ENCODE measurements at regions not wholly inside any gene's neighbourhood (a gene's known extent, or its start where the extent isn't known, plus 50 kb on each side); places are given as distances from the start of the nearest gene placed in this dataset.

DNA sequence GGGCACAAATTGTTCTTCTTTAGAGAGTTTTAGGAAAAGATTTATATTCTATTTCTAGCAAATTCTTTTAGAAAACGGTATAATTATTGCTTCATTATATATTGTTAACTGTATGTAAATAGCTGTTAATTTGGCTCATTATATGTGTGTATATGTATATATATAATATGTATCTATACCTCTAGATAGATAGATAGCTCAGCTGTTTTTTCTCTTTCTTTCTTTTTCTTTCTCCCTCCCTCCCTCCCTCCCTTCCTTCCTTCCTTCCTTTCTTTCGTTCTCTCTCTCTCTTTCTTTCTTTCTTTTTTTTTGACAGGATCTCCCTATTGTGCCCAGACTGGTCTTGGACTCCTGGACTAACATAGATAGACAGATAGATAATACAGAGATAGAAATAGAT is 1538.8 kb downstream of the PCDH7 start:
- no peak overlapping the region for H3K4me3 ChIP-seq (replicated peaks in 1 of 3; ENCODE audit: low read depth in 2 of 3, low read length in 3 of 3)
- H2AFZ ChIP-seq (ENCODE audit: insufficient read depth, low read depth, low read length, poor library complexity, severe bottlenecking): no peak overlapping the region
- H3K4me3 Mint-ChIP-seq: no peak overlapping the region
- H4K20me1 ChIP-seq (ENCODE audit: insufficient read depth, low read length): no peaks in the 10 kb centered on the region
- no peaks in the 10 kb centered on the region for H3K9me3 Mint-ChIP-seq
- H3K9ac ChIP-seq (ENCODE audit: insufficient read depth, low read length, poor library complexity, severe bottlenecking): no peak overlapping the region
- H3K4me1 ChIP-seq (ENCODE audit: control insufficient read depth in 1 of 2, insufficient read depth in 2 of 2, low read length in 2 of 2): no peaks in the 10 kb centered on the region
- H3K27ac Mint-ChIP-seq: no peak overlapping the region
- H3K4me1 Mint-ChIP-seq: no peaks in the 10 kb centered on the region
- no peak for DNase-seq
- H3K36me3 Mint-ChIP-seq: no peaks in the 10 kb centered on the region
- H3K4me2 ChIP-seq (replicated peaks; ENCODE audit: extremely low read depth, low read length, poor library complexity, severe bottlenecking): no peak overlapping the region
- intact Hi-C loops (cut with micrococcal nuclease): no loop called here
- no peaks in the 10 kb centered on the region for H3K27me3 ChIP-seq (ENCODE audit: control insufficient read depth in 2 of 2, insufficient read depth in 2 of 2, low read length in 2 of 2)
- no peaks in the 10 kb centered on the region for H3K79me2 ChIP-seq (ENCODE audit: insufficient read depth, low read length)
- no peaks in the 10 kb centered on the region for H3K36me3 ChIP-seq (replicated peaks in 1 of 2; ENCODE audit: control insufficient read depth in 1 of 2, insufficient read depth in 2 of 2, low read length in 2 of 2)
- TF ChIP-seq, protein P1, sequence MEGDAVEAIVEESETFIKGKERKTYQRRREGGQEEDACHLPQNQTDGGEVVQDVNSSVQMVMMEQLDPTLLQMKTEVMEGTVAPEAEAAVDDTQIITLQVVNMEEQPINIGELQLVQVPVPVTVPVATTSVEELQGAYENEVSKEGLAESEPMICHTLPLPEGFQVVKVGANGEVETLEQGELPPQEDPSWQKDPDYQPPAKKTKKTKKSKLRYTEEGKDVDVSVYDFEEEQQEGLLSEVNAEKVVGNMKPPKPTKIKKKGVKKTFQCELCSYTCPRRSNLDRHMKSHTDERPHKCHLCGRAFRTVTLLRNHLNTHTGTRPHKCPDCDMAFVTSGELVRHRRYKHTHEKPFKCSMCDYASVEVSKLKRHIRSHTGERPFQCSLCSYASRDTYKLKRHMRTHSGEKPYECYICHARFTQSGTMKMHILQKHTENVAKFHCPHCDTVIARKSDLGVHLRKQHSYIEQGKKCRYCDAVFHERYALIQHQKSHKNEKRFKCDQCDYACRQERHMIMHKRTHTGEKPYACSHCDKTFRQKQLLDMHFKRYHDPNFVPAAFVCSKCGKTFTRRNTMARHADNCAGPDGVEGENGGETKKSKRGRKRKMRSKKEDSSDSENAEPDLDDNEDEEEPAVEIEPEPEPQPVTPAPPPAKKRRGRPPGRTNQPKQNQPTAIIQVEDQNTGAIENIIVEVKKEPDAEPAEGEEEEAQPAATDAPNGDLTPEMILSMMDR (IDR thresholded peaks at IDR 0.05): no peak
- no peaks in the 10 kb centered on the region for H3K9me3 ChIP-seq (replicated peaks in 1 of 2; ENCODE audit: control insufficient read depth in 1 of 2, insufficient read depth in 1 of 2, low read length in 2 of 2)
- no peaks in the 10 kb centered on the region for H3K27me3 Mint-ChIP-seq (ENCODE audit: low read depth in 3 of 3)
- no peak overlapping the region for H3K27ac ChIP-seq (ENCODE audit: low read depth in 1 of 2, low read length in 2 of 2)
- WGBS (ENCODE audit: insufficient coverage): no CpG with 5 or more reads among the region's 2 CpGs

DNA sequence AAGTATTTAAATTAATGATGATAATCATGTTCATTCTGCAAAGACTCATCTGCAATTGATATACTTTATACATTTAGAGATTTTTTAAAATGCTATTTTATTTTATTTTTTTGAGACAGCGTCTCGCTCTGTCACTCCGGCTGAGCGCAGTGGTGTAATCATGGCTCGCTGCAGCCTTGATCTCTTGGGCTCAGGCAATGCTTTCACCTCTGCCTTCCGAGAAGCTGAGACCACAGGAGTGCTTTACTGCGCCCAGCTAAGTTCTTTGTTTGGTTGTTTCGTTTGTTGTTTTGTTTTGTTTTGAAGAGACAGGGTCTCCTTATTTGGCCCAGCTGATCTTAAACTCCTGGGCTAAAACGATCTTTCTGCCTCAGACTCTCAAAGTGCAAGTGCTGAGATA is 1541.0 kb downstream of the PCDH7 start:
- H3K4me3 Mint-ChIP-seq: no peak overlapping the region
- no peak overlapping the region for H3K9ac ChIP-seq (ENCODE audit: insufficient read depth, low read length, poor library complexity, severe bottlenecking)
- H3K4me1 Mint-ChIP-seq: no peaks in the 10 kb centered on the region
- TF ChIP-seq, protein P1 (IDR thresholded peaks at IDR 0.05): no peak
- H3K27ac Mint-ChIP-seq: peak overlapping the region in 1 of 7 donors; percentile 55
- H2AFZ ChIP-seq (ENCODE audit: insufficient read depth, low read depth, low read length, poor library complexity, severe bottlenecking): no peak overlapping the region
- H4K20me1 ChIP-seq (ENCODE audit: insufficient read depth, low read length): no peaks in the 10 kb centered on the region
- H3K9me3 Mint-ChIP-seq: peaks cover 0 to 2% (median 0%) of the 10 kb centered on the region in 7 donors
- no peak overlapping the region for H3K4me3 ChIP-seq (replicated peaks in 1 of 3; ENCODE audit: low read depth in 2 of 3, low read length in 3 of 3)
- H3K9me3 ChIP-seq (replicated peaks in 1 of 2; ENCODE audit: control insufficient read depth in 1 of 2, insufficient read depth in 1 of 2, low read length in 2 of 2): no peaks in the 10 kb centered on the region
- no peaks in the 10 kb centered on the region for H3K36me3 Mint-ChIP-seq
- H3K4me1 ChIP-seq (ENCODE audit: control insufficient read depth in 1 of 2, insufficient read depth in 2 of 2, low read length in 2 of 2): no peaks in the 10 kb centered on the region
- H3K4me2 ChIP-seq (replicated peaks; ENCODE audit: extremely low read depth, low read length, poor library complexity, severe bottlenecking): no peak overlapping the region
- intact Hi-C loops (cut with micrococcal nuclease): no loop called here
- WGBS (ENCODE audit: insufficient coverage): 98% methylated on average over 7 of the region's 9 CpGs
- no peaks in the 10 kb centered on the region for H3K79me2 ChIP-seq (ENCODE audit: insufficient read depth, low read length)
- no peaks in the 10 kb centered on the region for H3K27me3 ChIP-seq (ENCODE audit: control insufficient read depth in 2 of 2, insufficient read depth in 2 of 2, low read length in 2 of 2)
- no peak for DNase-seq
- H3K27me3 Mint-ChIP-seq (ENCODE audit: low read depth in 3 of 3): no peaks in the 10 kb centered on the region
- no peaks in the 10 kb centered on the region for H3K36me3 ChIP-seq (replicated peaks in 1 of 2; ENCODE audit: control insufficient read depth in 1 of 2, insufficient read depth in 2 of 2, low read length in 2 of 2)
- no peak overlapping the region for H3K27ac ChIP-seq (ENCODE audit: low read depth in 1 of 2, low read length in 2 of 2)
